PC-3 (cell line): ENCODE measurements at regions not wholly inside any gene's neighbourhood (a gene's known extent, or its start where the extent isn't known, plus 50 kb on each side); places are given as distances from the start of the nearest gene placed in this dataset.
A peak's percentile ranks its signal among the peaks of the same experiment; 100 is the strongest.

Source experiments
- ATAC-seq: fragments of 200-7000 bp; cut with Tn5 transposase; 2 replicates; pipeline ENCODE4 v1.9.1; 2020; ENCODE audit warnings: mild to moderate bottlenecking, moderate library complexity
- BruUV-seq: library from RNA; stranded (reverse); fragments of 400-500 nt; replicated peaks from 2 replicates; lab custom pipeline; 2021; lab: Mats Ljungman, UMichigan
- CTCF ChIA-PET: fragments of 300-600 bp; sonication (Branson Sonifier 250); formaldehyde crosslinking; loops from one replicate; lab custom pipeline; 2022; ENCODE audit warnings: antibody characterized with exemption; lab: Charles Lee
- POLR2A ChIA-PET: fragments of 300-600 bp; sonication (Branson Sonifier 250); formaldehyde crosslinking; loops from one replicate; lab custom pipeline; 2022; ENCODE audit warnings: antibody characterized with exemption; ENCODE audit not compliant: unreplicated experiment; lab: Charles Lee
- DNase-seq: peaks from one replicate; pipeline ENCODE4 v3.0.0-alpha.2; 2015
- H2AFZ ChIP-seq: fragments of 300-600 bp; sonication (generic); 2 replicates; pipeline ENCODE4 v1.6.0; 2016; ENCODE audit warnings: antibody characterized with exemption, low read length
- H3F3A ChIP-seq: fragments of 300-600 bp; sonication (generic); one replicate; pipeline ENCODE4 v1.6.0; 2017; ENCODE audit warnings: antibody characterized with exemption, low read length, control low read depth, mild to moderate bottlenecking; ENCODE audit not compliant: unreplicated experiment
- H3K27ac ChIP-seq: fragments of 300-600 bp; sonication (generic); 2 replicates; pipeline ENCODE4 v1.5.1; 2016; ENCODE audit warnings: mild to moderate bottlenecking, low read length
- H3K27me3 ChIP-seq: fragments of 300-600 bp; sonication (generic); 2 replicates; pipeline ENCODE4 v1.6.1; 2016; ENCODE audit warnings: low read length, mixed read lengths
- H3K36me3 ChIP-seq: fragments of 300-600 bp; sonication (generic); 2 replicates; pipeline ENCODE4 v1.6.1; 2016; ENCODE audit warnings: low read depth, mixed run types, low read length, mixed read lengths
- H3K4me1 ChIP-seq: fragments of 300-600 bp; sonication (generic); 2 replicates; pipeline ENCODE4 v1.5.1; 2016; ENCODE audit warnings: low read length; ENCODE audit not compliant: insufficient read depth
- H3K4me2 ChIP-seq: fragments of 300-600 bp; sonication (generic); 2 replicates; pipeline ENCODE4 v1.6.0; 2016; ENCODE audit warnings: low read length
- H3K4me3 ChIP-seq: fragments of 300-600 bp; sonication (generic); 2 replicates; pipeline ENCODE4 v1.5.1; 2016; ENCODE audit warnings: mild to moderate bottlenecking, low read length, mixed read lengths
- H3K79me2 ChIP-seq: fragments of 300-600 bp; sonication (generic); 2 replicates; pipeline ENCODE4 v1.6.1; 2017; ENCODE audit warnings: low read length, mixed read lengths
- H3K9ac ChIP-seq: fragments of 300-600 bp; sonication (generic); 2 replicates; pipeline ENCODE4 v1.6.0; 2016; ENCODE audit warnings: mild to moderate bottlenecking, low read length
- H3K9me2 ChIP-seq: fragments of 300-600 bp; sonication (generic); replicated peaks from 2 replicates; pipeline ENCODE4 v1.6.1; 2016; ENCODE audit warnings: mixed run types, low read length, mixed read lengths
- H3K9me3 ChIP-seq: fragments of 300-600 bp; sonication (generic); 2 replicates; pipeline ENCODE4 v1.6.1; 2016; ENCODE audit warnings: low read length, mixed read lengths
- H4K20me1 ChIP-seq: fragments of 300-600 bp; sonication (generic); 2 replicates; pipeline ENCODE4 v1.6.1; 2016; ENCODE audit warnings: low read length, mixed read lengths
- EZH2 ChIP-seq: fragments of 300-600 bp; sonication (generic); IDR thresholded peaks from one replicate; pipeline ENCODE4 v1.6.1; 2017; ENCODE audit warnings: antibody characterized with exemption, mild to moderate bottlenecking, low read length; ENCODE audit not compliant: unreplicated experiment
- EZH2phosphoT487 ChIP-seq: fragments of 300-600 bp; sonication (generic); IDR thresholded peaks from 2 replicates; pipeline ENCODE4 v1.6.1; 2018; ENCODE audit warnings: mild to moderate bottlenecking, antibody characterized with exemption, low read length, borderline replicate concordance
- intact Hi-C: fragments of 100-400 bp; cut with micrococcal nuclease; formaldehyde crosslinking; loops from 2 replicates; pipeline ENCODE4 v1.9.0; 2023
- TF ChIP-seq, protein P1 (sequence below): fragments of 300-600 bp; sonication (generic); conservative IDR thresholded peaks from 2 replicates; pipeline ENCODE4 v1.5.1; 2017; ENCODE audit warnings: antibody characterized with exemption, low read depth, mild to moderate bottlenecking, low read length

DNA sequence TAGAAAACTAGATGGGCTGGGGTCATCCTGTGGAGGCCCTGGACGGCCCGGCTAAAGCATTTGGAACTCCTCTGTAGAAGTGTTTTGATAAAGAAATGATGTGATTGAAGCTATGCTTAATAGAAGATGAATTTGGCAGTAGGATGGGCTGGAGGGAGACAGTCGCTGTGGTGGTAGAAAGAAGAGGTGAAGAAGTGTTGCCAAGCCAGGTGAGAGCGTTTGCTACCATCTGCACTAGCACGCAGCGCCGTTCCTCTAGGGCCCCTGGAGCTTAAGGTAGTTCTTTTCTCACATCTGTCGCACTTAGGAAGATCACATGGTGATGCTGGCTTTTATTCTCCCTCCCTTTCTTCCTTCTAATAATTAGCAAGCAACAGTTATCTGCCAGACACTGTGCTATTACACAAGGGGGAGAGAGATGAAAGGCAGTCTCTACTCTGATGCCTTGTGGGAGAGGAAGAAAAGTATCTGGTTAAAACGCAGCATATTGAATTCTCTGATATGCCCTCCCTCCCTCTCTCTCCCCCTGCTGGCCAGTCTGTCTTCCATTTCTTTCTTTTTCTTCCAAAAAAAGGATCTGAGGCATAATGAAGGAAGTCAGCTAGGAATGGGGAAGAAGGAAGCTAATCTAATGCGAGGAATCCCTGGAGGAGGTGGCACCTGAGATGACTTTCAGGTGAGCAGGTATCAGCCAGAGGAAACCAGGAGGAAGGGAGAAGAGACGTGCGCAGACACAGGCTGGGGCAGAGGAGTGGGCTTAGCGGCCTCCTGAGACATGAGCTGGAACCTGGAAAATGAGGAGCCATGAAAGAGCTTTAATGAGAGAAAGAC is 162.3 kb upstream of the KLF14 start:
- no peaks in the 10 kb centered on the region for H3K9me2 ChIP-seq
- DNase-seq (no peak), ATAC-seq (no peak)
- peak overlapping the region; percentile 21; the same call in 1 of the 2 replicates for H3K4me2 ChIP-seq
- H3K4me1 ChIP-seq: peaks cover 92% of the 10 kb centered on the region
- intact Hi-C loops: loop anchor here (2.0 kb wide), 3 partner anchors 43 to 145 kb away; no protein-coding TSS in a partner anchor
- H3K27me3 ChIP-seq: no peaks in the 10 kb centered on the region
- peaks cover 67% of the 10 kb centered on the region for H3K36me3 ChIP-seq
- peaks cover 41% of the 10 kb centered on the region for H4K20me1 ChIP-seq
- peaks cover 45% of the 10 kb centered on the region for H3F3A ChIP-seq
- 0 out of 2 replicates have a peak overlapping the region, but pooled peaks have one; percentile 5 for H3K9ac ChIP-seq
- peak overlapping the region; percentile 92 for H3K27ac ChIP-seq
- POLR2A ChIA-PET: interaction anchor here (0.6 kb wide), 1 partner anchor 23 kb away, joined by 3 read pairs; no protein-coding TSS in a partner anchor
- H3K79me2 ChIP-seq: peaks cover 96% of the 10 kb centered on the region
- BruUV-seq: no TSS peak
- no peak overlapping the region for H2AFZ ChIP-seq
- no peaks in the 10 kb centered on the region for H3K9me3 ChIP-seq
- H3K4me3 ChIP-seq: no peak overlapping the region
- no peak for TF ChIP-seq EZH2phosphoT487
- TF ChIP-seq, protein P1, sequence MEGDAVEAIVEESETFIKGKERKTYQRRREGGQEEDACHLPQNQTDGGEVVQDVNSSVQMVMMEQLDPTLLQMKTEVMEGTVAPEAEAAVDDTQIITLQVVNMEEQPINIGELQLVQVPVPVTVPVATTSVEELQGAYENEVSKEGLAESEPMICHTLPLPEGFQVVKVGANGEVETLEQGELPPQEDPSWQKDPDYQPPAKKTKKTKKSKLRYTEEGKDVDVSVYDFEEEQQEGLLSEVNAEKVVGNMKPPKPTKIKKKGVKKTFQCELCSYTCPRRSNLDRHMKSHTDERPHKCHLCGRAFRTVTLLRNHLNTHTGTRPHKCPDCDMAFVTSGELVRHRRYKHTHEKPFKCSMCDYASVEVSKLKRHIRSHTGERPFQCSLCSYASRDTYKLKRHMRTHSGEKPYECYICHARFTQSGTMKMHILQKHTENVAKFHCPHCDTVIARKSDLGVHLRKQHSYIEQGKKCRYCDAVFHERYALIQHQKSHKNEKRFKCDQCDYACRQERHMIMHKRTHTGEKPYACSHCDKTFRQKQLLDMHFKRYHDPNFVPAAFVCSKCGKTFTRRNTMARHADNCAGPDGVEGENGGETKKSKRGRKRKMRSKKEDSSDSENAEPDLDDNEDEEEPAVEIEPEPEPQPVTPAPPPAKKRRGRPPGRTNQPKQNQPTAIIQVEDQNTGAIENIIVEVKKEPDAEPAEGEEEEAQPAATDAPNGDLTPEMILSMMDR: peak; percentile 38; the same call in 1 of the 2 replicates
- CTCF ChIA-PET: interaction anchor here (0.5 to 1.4 kb wide), 7 partner anchors 17 to 704 kb away, joined by 3 to 14 read pairs (median 4); no protein-coding TSS in a partner anchor

DNA sequence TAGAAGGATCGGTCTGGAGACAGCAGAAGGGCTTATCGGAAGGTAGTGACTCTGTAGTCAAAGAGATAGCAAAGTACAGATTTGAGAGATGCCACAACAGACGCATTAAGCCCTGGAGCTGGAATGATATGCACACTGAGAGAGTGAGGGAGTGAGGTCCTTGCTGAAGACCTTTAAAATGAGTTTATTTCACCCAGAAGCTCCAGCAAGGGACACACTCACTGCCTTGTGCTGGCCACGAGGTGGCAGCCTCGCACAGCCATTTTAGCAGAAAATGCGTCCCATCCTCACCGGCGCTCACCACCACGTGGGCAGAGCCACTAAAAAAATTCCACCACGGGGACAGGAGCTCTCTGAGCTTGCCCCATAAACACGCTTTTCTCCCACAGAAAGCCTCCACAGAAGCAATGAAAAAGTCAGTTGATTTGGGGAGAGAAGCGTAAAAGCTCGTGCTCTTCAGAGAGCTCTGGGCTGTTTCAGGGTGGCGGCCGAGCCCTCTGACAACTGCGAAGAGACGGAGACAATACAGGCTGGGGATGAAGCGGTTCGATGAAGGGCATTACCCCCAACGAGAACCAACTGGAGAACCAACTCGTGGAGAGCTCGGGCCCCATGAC is 163.0 kb upstream of the KLF14 start:
- ATAC-seq: peak; percentile 7
- no peaks in the 10 kb centered on the region for H3K27me3 ChIP-seq
- H3K4me2 ChIP-seq: peak overlapping the region; percentile 21; the same call in 1 of the 2 replicates
- peaks cover 94% of the 10 kb centered on the region for H3K4me1 ChIP-seq
- peak; percentile 71 for DNase-seq
- H3F3A ChIP-seq: peaks cover 49% of the 10 kb centered on the region
- H3K36me3 ChIP-seq: peaks cover 65% of the 10 kb centered on the region
- POLR2A ChIA-PET: interaction anchor here (0.6 to 0.7 kb wide), 3 partner anchors 17 to 342 kb away, joined by 3 to 4 read pairs (median 3); no protein-coding TSS in a partner anchor
- H4K20me1 ChIP-seq: peaks cover 41% of the 10 kb centered on the region
- peak overlapping the region; percentile 92 for H3K27ac ChIP-seq
- peak overlapping the region; percentile 14; the same call in 1 of the 2 replicates for H3K9ac ChIP-seq
- H3K79me2 ChIP-seq: peaks cover 97% of the 10 kb centered on the region
- TF ChIP-seq, protein P1: peak; percentile 74
- no peak for TF ChIP-seq EZH2
- H3K9me3 ChIP-seq: no peaks in the 10 kb centered on the region
- no TSS peak for BruUV-seq
- H3K4me3 ChIP-seq: no peak overlapping the region
- intact Hi-C loops: loop anchor here (2.0 kb wide), 3 partner anchors 42 to 144 kb away; no protein-coding TSS in a partner anchor
- CTCF ChIA-PET: interaction anchor here (0.6 to 1.4 kb wide), 10 partner anchors 9 to 704 kb away, joined by 3 to 14 read pairs (median 4); no protein-coding TSS in a partner anchor
- no peak overlapping the region for H2AFZ ChIP-seq
- H3K9me2 ChIP-seq: no peaks in the 10 kb centered on the region
